GM11168 (cell line): ENCODE measurements at regions not wholly inside any gene's neighbourhood (a gene's known extent, or its start where the extent isn't known, plus 50 kb on each side); places are given as distances from the start of the nearest gene placed in this dataset.

Experiments
- in situ Hi-C: fragments of 300-500 bp; cut with MboI; formaldehyde crosslinking; loops from one replicate; pipeline ENCODE4 v1.12.0; 2022; ENCODE audit warnings: low sequenced_read_pairs; ENCODE audit not compliant: unreplicated experiment

- in situ Hi-C loops = no loop called here
These were observed 51.9 kb downstream of the CEBPB start for GRCh38 chr20:50242548-50242862.

GRCh38 chr20:50242863-50243609, 52.4 kb downstream of the CEBPB start:
- in situ Hi-C loops = no loop called here

GRCh38 chr20:50243610-50244351, 53.2 kb downstream of the CEBPB start:
- in situ Hi-C loops = no loop called here

- in situ Hi-C loops = no loop called here
These were observed 53.9 kb downstream of the CEBPB start for GRCh38 chr20:50244352-50245149.

GRCh38 chr20:50245498-50246366, 55.1 kb downstream of the CEBPB start:
- in situ Hi-C loops = no loop called here

GRCh38 chr20:50246367-50247195, 56.0 kb downstream of the CEBPB start:
- in situ Hi-C loops = no loop called here

GRCh38 chr20:50247196-50248094, 56.8 kb downstream of the CEBPB start:
- in situ Hi-C loops = no loop called here

- in situ Hi-C loops = no loop called here
These were observed 57.5 kb downstream of the CEBPB start for GRCh38 chr20:50248104-50248641.

- in situ Hi-C loops = no loop called here
These were observed 59.1 kb downstream of the CEBPB start for GRCh38 chr20:50249447-50250388.

- in situ Hi-C loops = no loop called here
These were observed 60.2 kb downstream of the CEBPB start for GRCh38 chr20:50250679-50251382.

- in situ Hi-C loops = no loop called here
These were observed 60.7 kb downstream of the CEBPB start for GRCh38 chr20:50251383-50251748.

- in situ Hi-C loops = no loop called here
These were observed 61.4 kb downstream of the CEBPB start for GRCh38 chr20:50251992-50252511.

- in situ Hi-C loops = no loop called here
These were observed 62.1 kb downstream of the CEBPB start for GRCh38 chr20:50252701-50253100.

GRCh38 chr20:50253101-50253500, 62.5 kb downstream of the CEBPB start:
- in situ Hi-C loops = no loop called here

- in situ Hi-C loops = no loop called here
These were observed 63.9 kb downstream of the CEBPB start for GRCh38 chr20:50254466-50255079.

GRCh38 chr20:50256577-50256976, 65.9 kb downstream of the CEBPB start:
- in situ Hi-C loops = no loop called here
